NCI-H146 (cell line): ENCODE measurements at regions not wholly inside any gene's neighbourhood (a gene's known extent, or its start where the extent isn't known, plus 50 kb on each side); places are given as distances from the start of the nearest gene placed in this dataset.
"Not testable (repeated sequence)": the region's sequence is repeated elsewhere in the genome, so short reads cannot be mapped to it uniquely, and the experiment has no call there.

ENCODE experiments used
- DNase-seq: peaks from one replicate; lab custom pipeline; 2025; lab: John Stamatoyannopoulos, UW

DNA sequence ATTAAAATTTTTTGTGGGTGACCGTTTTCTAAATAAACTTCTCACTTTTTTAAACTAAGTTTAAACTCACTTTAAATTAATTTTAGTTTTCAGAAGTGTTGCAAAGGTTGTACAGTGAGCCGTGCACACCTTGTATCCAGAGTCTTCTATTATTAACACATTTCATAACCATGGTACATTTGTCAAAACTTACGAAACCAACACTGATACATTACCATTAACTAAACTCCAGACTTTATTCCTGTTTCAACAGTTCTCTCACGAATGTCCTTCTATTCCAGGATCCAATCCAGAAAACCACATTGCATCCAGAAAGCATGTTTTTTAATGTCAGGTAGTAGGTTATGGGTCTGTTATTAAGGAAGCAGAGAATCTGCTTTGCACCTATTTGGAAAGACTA is 319.9 kb downstream of the CBLN4 start:
- no peak for DNase-seq

DNA sequence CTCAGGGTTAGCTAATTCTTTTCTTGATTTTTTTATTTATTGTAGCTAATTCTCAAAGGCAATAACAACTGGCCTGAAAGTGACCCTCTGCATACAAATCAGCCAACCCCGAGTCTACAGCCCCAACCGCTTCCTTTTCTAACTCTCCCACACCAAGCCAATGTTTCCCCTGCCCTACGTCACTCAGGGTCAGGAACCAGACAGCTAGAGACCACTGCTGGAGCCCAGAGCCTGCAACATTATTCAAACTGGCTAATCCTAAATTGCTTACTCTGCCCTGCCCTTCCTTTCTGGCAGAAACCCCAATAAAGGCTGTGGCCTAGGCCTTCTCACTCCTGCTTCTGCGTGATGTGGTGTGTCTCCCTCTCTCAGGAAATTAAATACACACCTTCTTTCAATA is 320.7 kb downstream of the CBLN4 start:
- no peak for DNase-seq

DNA sequence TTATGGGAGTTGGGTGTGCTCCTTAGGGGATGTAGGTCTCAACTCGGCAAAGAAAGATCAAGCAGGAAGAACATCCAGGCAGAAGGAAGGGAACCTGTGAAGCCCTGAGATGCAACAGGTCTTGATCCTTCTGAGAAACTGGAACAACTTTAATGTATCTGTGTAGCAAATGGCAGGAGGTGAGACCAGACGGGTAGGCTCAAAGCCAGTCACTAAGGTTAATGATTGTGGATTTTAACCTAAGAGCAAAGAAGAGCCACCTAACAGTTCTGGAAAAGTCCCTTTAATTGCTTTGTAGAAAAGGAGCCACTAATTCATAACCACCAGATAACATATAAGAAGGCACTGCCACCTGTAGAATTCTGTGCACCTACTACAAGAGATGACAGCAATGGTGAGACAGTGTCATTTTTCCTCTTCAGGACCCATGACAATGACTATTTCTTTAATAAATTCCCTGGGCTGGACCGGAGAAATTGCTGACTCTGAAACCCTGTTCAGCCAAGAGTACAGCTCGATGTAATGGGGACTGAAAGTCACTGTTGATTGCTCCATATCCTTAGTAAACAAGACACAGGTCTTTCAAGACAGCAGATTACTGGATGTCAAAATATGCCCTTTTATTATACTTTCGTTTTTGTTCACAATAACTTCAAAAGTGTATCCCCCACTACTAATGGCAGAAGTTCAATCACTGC is 326.2 kb downstream of the CBLN4 start:
- no peak for DNase-seq

DNA sequence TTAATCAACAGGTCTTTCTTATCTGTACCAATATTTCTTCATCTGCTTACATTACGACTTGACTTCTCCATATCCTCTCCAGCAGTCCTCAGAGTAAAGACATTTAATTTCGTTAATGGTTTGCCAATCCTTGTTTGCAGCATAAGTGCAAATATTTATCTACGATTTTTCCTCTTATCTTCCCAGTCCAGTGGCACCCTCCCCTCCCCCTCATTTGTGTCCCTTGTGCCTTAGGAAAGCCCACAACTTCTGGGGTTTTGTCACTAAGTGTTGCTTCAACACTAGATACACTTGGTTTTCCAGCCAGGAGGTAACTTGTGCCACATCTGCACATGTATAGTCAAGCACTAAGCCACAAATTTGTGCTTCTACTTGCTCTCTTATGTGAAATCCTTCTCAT is 327.2 kb downstream of the CBLN4 start:
- DNase-seq: no peak

DNA sequence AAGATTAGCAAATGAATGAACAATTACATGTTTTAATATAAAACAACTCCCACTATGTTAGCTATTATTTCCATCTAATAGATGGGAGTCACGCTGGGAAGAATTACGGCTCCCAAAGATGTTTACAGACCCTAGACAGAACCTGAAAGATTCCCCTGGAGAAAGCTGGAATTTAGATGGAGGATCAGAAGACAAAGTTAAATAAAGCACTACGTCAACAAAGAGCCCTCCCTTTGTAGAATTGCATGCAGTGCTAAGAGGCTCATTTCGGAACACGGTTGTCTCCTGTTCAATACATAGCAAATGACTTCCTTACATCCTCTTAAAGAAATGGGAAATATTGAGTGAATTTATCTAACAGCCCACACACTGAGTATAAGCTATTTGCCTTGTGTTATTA is 328.3 kb downstream of the CBLN4 start:
- peak; percentile 46 for DNase-seq

DNA sequence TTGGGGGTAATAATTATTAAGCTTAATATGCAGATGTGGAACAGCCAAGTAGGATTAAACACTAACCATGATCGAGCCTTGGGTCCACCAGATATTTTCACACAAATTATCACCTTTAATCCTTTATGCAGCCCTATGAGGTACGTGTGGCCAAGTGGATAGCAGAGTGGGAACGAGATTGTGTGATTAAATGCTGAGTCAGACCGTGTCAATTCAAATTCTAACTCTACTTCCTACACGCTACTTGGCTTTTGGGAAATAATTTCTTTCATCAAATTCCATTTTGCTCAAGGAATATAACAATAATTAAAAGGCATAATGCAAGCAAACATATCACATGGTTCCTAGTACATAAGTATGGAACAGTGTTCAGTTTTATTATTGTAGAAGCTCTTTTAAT is 329.2 kb downstream of the CBLN4 start:
- DNase-seq: no peak

DNA sequence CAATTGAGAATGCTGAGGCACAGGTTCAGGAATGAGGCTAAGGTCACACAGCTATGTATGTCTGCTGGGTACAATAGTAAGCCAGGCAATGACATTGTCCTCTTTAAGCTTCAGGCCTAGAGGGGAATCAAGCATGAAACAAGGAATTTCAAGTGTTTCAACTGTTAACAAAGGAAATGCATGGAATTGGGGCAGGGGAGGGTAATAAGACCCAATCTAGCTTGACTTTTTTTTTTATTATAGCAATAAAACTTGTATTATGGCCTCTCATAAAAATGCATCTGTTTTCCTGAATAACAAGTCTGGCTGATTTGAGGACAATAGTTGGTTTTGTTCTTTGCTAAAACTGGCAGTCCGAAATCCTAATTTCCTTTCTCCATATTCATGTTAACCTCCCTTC is 336.7 kb downstream of the CBLN4 start:
- DNase-seq: no peak

DNA sequence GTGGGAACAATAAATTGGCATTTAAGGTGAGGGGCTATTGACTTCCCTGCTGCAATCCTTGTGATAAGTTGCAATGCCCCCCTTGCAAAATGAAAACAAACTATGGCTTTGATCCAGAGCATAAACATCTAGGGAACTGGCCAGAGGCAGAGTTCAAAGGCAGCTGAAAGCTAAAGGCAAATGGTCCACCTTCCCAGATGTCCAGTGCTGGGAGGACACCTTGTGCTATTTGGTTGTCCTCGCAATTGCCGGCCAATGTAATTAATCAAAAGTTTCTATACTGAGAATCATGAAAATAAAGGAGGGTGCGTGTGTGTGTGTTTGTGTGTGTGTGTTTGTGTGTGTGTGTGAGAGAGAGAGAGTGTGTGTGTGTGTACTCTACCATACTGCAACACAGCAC is 337.4 kb downstream of the CBLN4 start:
- peak; percentile 81 for DNase-seq

DNA sequence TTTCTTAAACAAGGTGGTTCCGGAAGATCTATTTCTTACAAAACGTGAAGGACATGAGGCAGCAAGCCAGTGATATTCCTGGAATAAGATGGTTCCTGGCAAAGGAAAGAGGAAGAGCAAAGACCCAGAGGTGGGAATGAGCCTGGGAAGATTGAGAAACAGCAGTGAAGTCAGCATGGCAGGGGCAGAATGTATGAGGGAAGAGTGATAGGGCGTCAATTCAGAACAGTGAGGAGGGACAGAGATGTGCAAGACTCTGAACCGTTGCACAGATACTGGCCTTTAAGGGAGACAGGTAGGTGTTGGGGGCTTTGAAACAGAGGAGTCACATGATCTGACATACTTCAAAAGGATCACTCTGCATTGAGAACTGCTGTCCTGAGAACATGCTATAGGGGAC is 338.3 kb downstream of the CBLN4 start:
- DNase-seq: no peak

DNA sequence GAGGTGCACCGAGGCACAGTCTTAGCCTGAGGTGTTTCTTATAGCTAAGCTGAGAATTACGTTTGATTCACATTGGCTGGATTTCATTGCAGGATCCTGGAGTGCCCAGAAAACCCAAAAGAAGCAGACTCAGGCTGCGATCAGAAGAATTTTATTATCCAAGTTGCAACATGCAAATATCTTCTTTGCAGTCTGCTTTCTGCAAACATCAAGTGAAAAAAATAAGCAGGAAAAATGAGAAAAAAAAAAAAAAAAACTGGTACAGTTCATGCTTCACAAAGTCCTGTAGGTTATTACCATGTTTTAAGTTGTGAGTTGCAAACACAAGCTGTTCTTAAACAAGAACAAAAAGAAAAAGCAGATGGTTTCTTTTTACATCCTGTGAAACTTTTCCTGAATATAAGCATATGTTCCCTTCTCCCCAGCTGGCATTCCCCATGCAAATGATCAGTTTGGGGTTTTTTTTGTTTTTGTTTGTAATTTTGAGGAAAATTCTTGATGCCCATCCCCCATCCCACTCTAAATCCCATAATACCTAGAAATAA is 349.0 kb downstream of the CBLN4 start:
- DNase-seq: no peak

DNA sequence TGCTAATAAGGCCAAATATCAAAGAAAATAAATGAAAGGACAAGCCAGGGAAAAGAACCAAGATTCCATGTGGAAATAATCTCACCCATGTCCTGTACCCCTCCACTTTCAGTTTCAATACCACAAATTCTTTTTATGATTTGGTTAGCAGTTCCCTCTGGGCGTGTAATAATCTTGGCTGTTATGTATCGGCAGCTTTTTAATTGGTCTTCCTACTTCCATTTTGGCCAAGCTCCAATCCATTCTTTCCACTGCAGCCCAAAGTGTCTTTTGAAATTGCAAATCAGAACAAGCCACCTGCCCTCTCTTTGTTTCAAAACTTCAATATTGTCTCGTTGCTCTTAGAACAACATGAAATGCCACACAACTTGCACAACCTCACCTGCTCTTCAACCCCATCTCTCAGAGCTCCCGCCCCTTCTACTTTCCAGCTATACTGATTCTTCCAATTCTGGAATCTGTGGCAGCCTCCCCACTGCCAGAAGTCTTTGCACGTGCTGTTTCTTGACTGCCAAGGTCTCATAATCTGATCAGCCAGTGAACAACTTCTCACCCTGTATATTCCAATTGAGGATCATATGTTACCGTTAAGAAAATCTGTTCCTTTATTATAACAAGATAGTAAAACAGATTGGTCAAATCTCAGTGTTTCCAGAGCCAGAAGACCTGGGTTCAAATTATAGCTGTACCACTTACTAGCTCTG is 354.5 kb downstream of the CBLN4 start:
- DNase-seq: no peak

DNA sequence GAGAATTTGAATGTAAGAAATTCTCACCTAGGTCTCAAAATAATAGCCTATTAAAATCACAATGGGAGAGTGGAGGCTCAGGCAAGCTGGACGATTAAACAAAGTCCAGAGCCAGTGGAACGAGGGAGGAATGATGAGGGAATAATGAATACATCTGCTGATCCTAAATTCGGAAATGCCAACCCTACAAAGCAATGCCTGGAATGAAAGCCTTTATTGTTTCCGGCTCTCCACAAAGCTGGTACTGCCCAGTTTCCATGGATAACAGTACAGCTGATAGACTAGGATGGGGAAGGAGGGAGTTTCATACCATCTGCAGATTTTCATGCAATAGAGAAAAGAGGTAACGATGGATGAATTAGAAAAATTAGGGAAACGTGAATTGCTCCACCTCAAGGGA is 356.1 kb downstream of the CBLN4 start:
- no peak for DNase-seq

DNA sequence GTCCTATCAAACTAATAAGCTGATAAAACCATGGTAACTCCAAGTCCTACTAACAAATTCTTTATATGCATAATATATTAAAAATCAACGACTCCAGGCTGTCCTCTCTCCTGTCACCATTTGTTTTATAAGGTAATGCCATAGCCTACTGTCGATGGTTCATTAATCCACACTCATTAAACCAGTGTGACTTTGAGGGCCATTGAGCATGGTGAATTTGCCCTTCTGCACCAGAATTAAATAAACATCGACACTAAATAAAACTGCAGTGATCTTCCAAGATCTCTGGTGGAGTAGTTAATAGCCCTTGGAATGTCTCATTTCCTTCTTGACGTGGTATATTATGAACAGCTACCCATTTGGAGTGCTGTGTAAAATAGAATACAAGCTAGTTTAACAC is 358.5 kb downstream of the CBLN4 start:
- no peak for DNase-seq

DNA sequence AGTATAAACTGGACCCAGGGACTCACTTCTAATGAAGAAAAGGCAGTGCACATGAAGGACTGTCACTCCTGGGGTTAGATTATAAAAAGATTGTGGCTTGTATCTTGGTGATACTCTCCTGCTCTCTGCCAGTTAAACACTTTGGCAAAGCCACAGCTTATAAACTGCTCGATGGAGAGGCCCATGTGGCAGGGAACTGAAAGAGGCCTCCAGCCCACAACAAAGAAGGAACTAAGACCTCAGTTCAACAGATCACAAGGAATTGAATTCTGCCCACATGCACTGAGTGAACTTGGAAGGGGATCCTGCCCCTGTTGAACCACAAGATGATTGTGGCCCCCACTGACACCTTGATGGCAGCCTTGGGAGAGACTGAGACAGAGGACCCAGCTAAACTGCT is 363.8 kb downstream of the CBLN4 start:
- no peak for DNase-seq

DNA sequence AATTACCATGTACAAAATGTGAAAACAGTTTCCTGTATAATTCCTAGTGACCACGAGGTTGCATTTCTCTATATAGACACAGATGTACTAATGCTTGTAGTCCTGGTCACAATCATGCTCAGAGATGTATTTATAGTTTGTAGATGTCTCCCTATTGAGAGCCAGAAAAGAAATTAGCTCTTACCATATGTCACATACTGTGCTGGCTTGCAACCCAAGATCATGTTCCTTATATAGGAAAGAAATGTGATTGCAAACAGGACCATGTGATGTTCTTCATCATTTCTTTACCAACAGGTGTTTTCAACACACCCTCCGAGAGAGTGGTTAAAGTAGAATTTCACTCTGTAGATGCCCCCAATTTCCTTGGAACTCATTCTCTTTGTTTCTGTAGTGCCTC is 369.4 kb downstream of the CBLN4 start:
- DNase-seq: no peak

DNA sequence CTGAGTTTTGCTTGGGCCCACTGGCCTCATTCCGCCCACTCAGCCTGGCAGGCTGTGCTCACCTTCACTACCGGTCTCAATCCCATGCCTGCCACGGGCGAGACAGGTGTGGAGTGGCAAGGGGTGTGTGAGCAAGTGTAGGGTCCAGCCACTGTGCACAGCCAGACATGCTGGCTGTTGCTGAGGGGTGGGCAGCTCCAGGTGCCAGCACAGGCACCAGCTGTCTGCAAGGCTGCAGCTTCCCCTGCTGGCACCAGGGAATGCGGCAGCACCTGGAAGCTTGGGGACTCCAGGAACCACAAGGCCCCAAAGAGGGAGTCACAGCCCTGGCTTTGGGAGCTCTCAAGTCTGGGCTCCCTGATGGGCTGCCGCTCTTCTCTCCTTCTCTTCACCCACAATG is 372.7 kb downstream of the CBLN4 start:
- no peak for DNase-seq

DNA sequence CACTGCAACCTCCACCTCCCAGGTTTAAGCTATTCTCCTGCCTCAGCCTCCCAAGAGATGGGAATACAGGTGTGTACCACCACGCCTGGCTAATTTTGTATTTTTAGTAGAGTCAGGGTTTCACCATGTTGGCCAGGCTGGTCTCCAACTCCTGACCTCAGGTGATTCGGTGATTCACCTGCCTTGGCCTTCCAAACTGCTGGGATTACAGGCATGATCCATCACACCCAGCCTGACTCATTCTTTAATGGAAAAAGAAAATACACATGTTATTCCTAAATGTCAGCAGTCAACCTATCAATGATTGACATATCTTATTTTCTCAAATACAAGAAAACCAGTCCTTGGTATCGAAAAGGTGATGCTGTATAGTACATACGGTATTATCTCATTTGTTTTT is 376.2 kb downstream of the CBLN4 start:
- DNase-seq: not testable (repeated sequence)

DNA sequence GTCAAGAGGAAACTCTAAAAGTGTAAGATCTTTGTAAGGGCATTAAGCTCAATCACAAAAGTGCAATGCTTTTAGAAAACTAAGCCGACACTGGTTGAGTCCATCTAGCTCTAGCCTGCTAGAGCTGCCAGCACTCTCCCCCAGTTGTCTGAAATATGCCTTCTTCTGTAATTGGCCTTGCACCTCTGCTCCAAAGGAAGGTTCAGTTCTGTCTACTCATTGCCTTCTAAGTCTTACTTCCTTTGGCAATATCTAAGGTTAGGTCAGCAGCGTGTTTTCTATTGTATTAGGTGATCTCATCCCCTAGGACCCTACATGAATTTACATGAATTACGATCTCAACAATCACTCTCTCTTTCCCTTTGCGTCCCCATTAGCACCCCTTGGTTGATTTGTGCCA is 378.6 kb downstream of the CBLN4 start:
- DNase-seq: no peak

DNA sequence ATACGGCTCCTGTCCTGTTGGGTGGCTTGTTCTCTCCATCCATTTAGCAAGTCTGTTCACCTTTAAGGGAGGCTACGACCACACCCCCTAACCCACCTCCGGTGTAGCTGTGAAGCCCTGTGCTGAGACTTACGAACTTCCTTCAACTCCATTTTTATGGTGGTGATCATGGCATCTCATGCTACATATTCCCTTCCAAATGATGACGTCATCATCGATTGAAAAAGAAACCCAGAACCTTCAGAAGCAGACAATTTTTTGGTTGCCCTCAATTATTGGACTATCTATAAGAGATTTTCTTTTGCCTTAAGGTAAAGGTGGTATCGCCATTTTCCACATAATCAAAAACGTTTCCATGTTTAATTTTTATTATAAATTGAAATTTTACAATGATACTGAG is 389.0 kb downstream of the CBLN4 start:
- DNase-seq: no peak

DNA sequence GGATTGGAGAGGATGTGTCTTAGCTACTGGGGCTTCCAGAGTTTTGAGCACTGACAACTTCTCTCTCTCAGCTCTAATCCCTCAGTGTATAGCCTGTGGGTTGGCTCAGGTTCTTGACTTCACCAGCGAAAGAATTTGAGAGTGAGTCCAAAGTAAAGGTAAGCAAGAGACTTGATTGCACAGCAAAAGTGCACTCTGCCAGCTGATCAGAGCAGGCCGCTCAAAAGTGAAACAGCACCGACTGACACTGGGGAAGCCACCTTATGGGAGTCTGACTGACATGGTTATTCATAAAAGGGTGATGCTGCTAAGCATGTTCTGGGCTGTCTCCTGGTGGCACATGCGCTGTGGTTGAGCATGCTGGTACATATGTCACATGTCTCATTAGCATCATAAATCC is 389.5 kb downstream of the CBLN4 start:
- DNase-seq: no peak

DNA sequence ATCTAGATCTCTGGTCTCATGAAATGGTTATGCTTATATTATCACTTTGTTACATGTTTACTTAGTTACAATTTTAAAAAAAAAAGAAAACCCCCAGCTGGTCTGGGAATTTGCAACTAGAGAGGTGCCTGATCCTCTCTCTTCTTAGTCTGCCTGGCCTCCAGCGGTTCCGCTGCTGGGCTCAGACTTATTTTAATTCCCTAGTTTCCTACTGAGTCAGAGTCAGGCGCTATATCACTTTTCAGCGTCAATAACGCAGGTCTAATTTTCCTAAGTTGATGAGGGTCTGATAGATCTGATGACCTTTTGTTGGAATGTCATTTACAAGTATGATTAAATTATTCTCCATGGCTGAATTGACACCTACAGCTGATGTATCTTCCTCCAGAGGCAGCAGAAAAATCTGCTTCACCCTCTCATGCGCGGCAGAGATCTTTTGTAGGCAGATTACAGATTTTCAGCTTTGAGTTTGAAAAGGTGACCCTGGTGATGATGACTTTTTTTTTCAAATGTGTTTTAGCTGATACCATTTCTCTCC is 391.0 kb downstream of the CBLN4 start:
- DNase-seq: no peak

DNA sequence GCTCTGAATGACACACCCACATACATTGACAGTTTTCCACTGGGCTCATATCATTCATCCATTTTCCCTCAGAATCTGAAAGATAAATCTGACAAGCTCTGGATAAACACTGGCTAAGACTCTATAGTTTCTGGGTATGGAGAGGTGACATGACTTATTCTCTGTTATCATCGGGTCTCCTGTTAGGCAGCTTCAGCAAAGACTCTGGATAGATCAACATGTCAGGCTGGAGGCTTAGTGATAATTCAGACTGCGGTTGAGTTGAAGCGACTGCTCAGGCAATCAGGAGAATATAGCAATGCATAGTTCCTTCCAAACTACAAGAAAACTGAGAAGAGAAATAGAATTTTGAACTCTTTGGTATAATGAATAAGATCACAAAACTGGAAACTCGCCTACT is 394.6 kb downstream of the CBLN4 start:
- DNase-seq: no peak

DNA sequence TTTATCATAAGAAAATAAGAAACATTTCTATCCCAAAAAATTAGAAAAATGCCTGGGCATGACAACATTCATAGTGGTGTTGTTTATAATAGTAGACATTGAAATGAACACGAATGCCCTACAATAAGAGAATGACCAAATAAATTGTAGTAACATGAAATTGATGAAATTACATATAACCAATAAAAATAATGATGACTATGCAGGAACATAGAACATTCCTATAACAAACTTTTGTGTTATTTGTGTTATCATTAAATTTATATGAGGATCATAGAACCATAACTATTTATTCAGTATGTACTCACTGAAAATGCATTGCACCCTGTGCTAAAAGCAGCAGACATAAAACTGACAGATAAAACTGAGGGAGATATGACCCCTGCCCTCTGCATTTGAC is 399.7 kb downstream of the CBLN4 start:
- no peak for DNase-seq

DNA sequence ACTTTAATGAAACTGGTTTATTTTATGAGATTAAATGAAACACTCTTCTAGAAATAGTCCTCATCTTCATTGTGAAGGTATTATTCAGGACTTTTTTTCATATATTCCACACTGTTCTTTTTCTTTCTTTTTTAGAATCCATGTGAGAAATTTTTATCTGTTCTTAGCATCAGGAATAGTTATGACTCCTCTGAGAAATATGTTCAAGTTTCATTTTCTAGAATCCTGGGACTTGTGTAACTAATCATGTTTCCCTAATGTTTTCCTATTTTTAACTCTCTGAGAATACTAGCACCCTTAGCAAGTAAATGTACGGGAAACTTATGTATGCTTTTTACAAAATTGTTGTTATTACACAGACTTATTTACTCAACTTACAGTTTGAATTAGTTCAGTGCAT is 407.8 kb downstream of the CBLN4 start:
- no peak for DNase-seq
